Right atrium auricular region (tissue), 2 donors: ENCODE measurements at regions not wholly inside any gene's neighbourhood (a gene's known extent, or its start where the extent isn't known, plus 50 kb on each side); places are given as distances from the start of the nearest gene placed in this dataset.

ENCODE experiments used
- DNase-seq: peaks from one replicate; pipeline ENCODE4 v3.0.0-alpha.2; 2019; ENCODE audit warnings: low spot score
- H3K27ac ChIP-seq, 2 donors: fragments of 200-600 bp; sonication (generic); 1 replicate in 1 of 2; 2 replicates in 1 of 2; pipeline ENCODE4 v1.5.1; 2016 to 2019
- H3K27me3 ChIP-seq, 2 donors: fragments of 200-600 bp; sonication (generic); one replicate each; pipeline versions ENCODE4 v1.5.1 to v1.6.0; 2017 to 2019
- H3K36me3 ChIP-seq: fragments of 200-600 bp; sonication (generic); one replicate; pipeline ENCODE4 v1.5.1; 2016
- H3K4me1 ChIP-seq, 2 donors: fragments of 200-600 bp; sonication (generic); one replicate each; pipeline versions ENCODE4 v1.5.1 to v1.6.0; 2017 to 2019
- H3K4me3 ChIP-seq, 2 donors: fragments of 200-600 bp; sonication (generic); 1 replicate in 1 of 2; 2 replicates in 1 of 2; pipeline ENCODE4 v1.5.1; 2017 to 2019; ENCODE audit warnings: mild to moderate bottlenecking in 1 of 2, moderate library complexity in 1 of 2
- H3K9me3 ChIP-seq, 2 donors: fragments of 200-600 bp; sonication (generic); one replicate each; pipeline ENCODE4 v1.5.1; 2019
- TF ChIP-seq, protein P1 (sequence below), 2 donors: fragments of 200-600 bp; sonication (generic); IDR thresholded peaks; one replicate each; pipeline ENCODE4 v1.5.1; 2019; ENCODE audit warnings: antibody characterized with exemption in 2 of 2

DNA sequence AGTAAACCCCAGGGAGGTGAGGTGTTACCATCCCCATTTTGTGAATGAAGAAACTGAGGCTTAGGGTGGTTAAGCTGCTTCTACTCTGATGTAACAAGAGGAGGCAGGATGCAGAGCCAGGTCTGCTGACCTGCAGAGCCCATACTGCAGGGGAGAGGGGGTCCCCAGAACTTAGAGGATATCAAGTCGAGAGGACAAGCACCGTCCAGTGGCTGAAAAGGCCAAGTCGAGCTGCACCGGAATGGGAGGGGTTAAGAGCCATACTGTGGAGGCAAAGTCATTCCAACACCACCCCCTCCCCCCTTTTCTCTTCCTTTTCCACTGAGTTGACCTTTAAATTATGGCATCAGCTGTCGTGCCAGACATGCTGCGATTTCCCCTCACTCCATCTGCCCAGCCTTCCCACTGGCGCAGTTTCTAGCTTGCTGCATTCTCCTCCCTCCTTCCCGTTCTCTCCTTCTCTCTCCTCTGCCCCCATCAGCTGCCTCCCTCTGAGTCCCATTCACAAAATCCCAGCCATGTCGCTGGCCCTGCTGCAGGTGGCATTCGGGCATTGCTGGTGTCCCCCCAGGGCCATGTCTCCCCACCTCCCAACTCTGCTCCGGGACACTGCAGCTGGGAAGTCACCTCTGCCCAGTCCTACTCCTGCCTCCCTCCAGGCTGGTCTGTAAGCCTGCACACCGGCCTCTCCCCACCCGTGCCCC lies 346.9 kb downstream of the DYSF start:
- H3K27me3 ChIP-seq, result no peaks in the 10 kb centered on the region
- TF ChIP-seq, protein P1, sequence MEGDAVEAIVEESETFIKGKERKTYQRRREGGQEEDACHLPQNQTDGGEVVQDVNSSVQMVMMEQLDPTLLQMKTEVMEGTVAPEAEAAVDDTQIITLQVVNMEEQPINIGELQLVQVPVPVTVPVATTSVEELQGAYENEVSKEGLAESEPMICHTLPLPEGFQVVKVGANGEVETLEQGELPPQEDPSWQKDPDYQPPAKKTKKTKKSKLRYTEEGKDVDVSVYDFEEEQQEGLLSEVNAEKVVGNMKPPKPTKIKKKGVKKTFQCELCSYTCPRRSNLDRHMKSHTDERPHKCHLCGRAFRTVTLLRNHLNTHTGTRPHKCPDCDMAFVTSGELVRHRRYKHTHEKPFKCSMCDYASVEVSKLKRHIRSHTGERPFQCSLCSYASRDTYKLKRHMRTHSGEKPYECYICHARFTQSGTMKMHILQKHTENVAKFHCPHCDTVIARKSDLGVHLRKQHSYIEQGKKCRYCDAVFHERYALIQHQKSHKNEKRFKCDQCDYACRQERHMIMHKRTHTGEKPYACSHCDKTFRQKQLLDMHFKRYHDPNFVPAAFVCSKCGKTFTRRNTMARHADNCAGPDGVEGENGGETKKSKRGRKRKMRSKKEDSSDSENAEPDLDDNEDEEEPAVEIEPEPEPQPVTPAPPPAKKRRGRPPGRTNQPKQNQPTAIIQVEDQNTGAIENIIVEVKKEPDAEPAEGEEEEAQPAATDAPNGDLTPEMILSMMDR (IDR thresholded peaks at IDR 0.05), result no peak
- no peak for DNase-seq

DNA sequence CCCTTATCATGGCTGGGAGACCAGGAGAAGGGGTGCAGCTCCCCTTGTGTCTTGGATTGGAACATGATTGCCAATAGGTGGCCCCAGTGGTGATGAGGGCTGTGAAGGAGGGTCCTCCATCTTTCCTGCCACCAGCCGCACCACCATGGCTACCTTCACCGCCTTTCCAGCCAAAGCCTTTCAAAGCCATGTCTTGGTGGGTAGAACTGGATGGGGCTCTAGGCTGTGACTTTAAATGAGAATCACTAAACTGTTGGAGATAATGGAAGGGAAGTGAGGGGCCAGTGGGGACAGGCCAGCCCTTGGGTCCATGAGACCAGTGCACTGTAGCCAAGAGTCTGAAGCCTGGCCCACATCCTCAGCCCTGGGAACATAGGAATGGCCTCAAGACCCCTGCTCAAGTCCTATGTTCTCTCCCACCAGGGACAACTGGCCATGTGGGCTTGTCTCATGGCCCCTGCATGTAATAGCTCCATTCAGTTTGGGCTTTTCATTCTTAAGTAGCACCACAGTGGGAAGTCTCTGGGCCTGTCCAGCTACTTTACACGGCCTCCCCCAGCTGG lies 345.7 kb downstream of the DYSF start:
- DNase-seq, result no peak
- TF ChIP-seq, protein P1 (IDR thresholded peaks at IDR 0.05), result no peak
- no peak overlapping the region for H3K27ac ChIP-seq
- H3K36me3 ChIP-seq, result no peaks in the 10 kb centered on the region
- H3K27me3 ChIP-seq, result no peaks in the 10 kb centered on the region
- H3K9me3 ChIP-seq, result no peaks in the 10 kb centered on the region
- peaks cover 0 to 10% of the 10 kb centered on the region in 2 donors for H3K4me1 ChIP-seq
- no peak overlapping the region for H3K4me3 ChIP-seq

More for the DNA sequence above, 346.9 kb downstream of the DYSF start:
- Histone ChIP-seq H3K4me3 (no peak overlapping the region), H3K27ac (no peak overlapping the region), H3K4me1 (peaks cover 0 to 10% of the 10 kb centered on the region in 2 donors), H3K9me3 (no peaks in the 10 kb centered on the region), H3K36me3 (no peaks in the 10 kb centered on the region)

- Histone ChIP-seq H3K4me3 (no peak overlapping the region), H3K4me1 (peaks cover 0 to 10% of the 10 kb centered on the region in 2 donors), H3K9me3 (no peaks in the 10 kb centered on the region), H3K36me3 (no peaks in the 10 kb centered on the region), H3K27me3 (no peaks in the 10 kb centered on the region), H3K27ac (no peak overlapping the region)
- TF ChIP-seq, protein P1 (IDR thresholded peaks at IDR 0.05), result peak; percentile 35 to 84
- no peak for DNase-seq
Observed at GRCh38 chr2:71798266-71799012, 345.1 kb downstream of the DYSF start.

- DNase-seq, result no peak
- Histone ChIP-seq H3K4me1 (peaks cover 0 to 8% of the 10 kb centered on the region in 2 donors), H3K36me3 (no peaks in the 10 kb centered on the region), H3K27me3 (no peaks in the 10 kb centered on the region), H3K27ac (no peak overlapping the region), H3K4me3 (no peak overlapping the region), H3K9me3 (no peaks in the 10 kb centered on the region)
- TF ChIP-seq, protein P1 (IDR thresholded peaks at IDR 0.05), result no peak
Observed at GRCh38 chr2:71797035-71797810, 343.9 kb downstream of the DYSF start.

- H3K4me1 ChIP-seq, result no peaks in the 10 kb centered on the region
- H3K27me3 ChIP-seq, result no peaks in the 10 kb centered on the region
- no peak for DNase-seq
- H3K36me3 ChIP-seq, result no peaks in the 10 kb centered on the region
- TF ChIP-seq, protein P1 (IDR thresholded peaks at IDR 0.05), result no peak
- H3K27ac ChIP-seq, result peak overlapping the region in 1 of 2 donors; percentile 20
- no peaks in the 10 kb centered on the region for H3K9me3 ChIP-seq
- H3K4me3 ChIP-seq, result no peak overlapping the region
Observed at GRCh38 chr2:71796174-71796593, 342.8 kb downstream of the DYSF start.
